ENCODE measurements at regions not wholly inside any gene's neighbourhood (a gene's known extent, or its start where the extent isn't known, plus 50 kb on each side); places are given as distances from the start of the nearest gene placed in this dataset.
"Not testable (repeated sequence)": the region's sequence is repeated elsewhere in the genome, so short reads cannot be mapped to it uniquely, and the experiment has no call there.

DNA sequence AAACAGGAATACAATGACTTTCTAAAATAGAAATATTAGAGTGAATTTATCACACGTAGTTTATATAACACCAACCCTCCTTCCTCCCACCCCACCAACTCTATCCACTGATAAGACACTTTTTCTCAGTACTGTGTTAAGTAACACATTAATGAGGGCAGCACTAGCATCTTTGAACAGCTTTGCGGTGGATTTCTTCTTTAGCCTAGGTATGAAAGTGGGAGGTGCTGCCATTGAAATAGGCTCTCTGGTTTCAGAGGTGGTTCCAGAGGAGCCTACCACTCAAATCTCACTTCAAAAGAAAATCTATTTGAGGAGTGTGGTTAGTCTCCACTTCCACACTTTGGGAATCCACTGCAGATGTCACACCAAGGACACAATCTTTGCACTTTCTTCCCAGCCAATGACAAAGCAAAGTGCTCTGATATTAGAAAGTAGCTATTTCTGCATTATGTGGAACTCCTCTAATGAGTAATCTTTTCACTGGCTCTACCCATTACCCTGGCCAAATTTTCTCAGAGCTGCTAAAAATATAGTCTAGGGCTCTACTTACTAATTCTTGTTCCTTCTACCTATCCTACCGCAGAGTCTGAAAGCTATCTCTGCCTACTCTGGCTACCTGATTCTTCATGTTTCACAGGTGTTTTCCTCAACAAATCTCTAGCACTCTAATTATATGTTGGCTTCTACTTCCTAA is 1667.8 kb downstream of the MRPL39 start:
- ChIA-PET CTCF (ENCODE audit: partially characterized antibody) (no interaction called here), POLR2A (ENCODE audit: partially characterized antibody) (no interaction called here)
- Mint-ChIP-seq H3K27me3 (no peaks in the 10 kb centered on the region), H3K27ac (no peak overlapping the region), H3K4me3 (no peak overlapping the region), H3K9me3 (peaks cover 0 to 3% (median 0%) of the 10 kb centered on the region in 8 donors), H3K4me1 (no peaks in the 10 kb centered on the region), H3K36me3 (no peaks in the 10 kb centered on the region)
- no peaks in the 10 kb centered on the region for H3K27me3 ChIP-seq (ENCODE audit: insufficient read depth, low read length)
- no peaks in the 10 kb centered on the region for H3K36me3 ChIP-seq (ENCODE audit: insufficient read depth, low read length)
- DNase-seq = no peak
- H3K4me1 ChIP-seq (ENCODE audit: insufficient read depth, low read length) = no peaks in the 10 kb centered on the region
- intact Hi-C loops (cut with micrococcal nuclease) = no loop called here
- no peaks in the 10 kb centered on the region for H3K9me3 ChIP-seq (ENCODE audit: control insufficient read depth in 1 of 2, low read length in 2 of 2)
- no peak overlapping the region for H3K27ac ChIP-seq (ENCODE audit: low read depth, low read length)
- H3K4me3 ChIP-seq (ENCODE audit: low read length in 2 of 2) = no peak overlapping the region

GRCh38 chr21:23936991-23937390 is 1670.3 kb downstream of the MRPL39 start:
- Mint-ChIP-seq H3K36me3 (no peaks in the 10 kb centered on the region), H3K27me3 (no peaks in the 10 kb centered on the region), H3K9me3 (peaks cover 0 to 2% (median 0%) of the 10 kb centered on the region in 8 donors), H3K27ac (no peak overlapping the region), H3K4me1 (no peaks in the 10 kb centered on the region), H3K4me3 (no peak overlapping the region)
- Histone ChIP-seq H3K9me3 (ENCODE audit: control insufficient read depth in 1 of 2, low read length in 2 of 2) (no peaks in the 10 kb centered on the region), H3K4me1 (ENCODE audit: insufficient read depth, low read length) (no peaks in the 10 kb centered on the region), H3K4me3 (ENCODE audit: low read length in 2 of 2) (no peak overlapping the region), H3K36me3 (ENCODE audit: insufficient read depth, low read length) (no peaks in the 10 kb centered on the region), H3K27ac (ENCODE audit: low read depth, low read length) (no peak overlapping the region), H3K27me3 (ENCODE audit: insufficient read depth, low read length) (no peaks in the 10 kb centered on the region)
- intact Hi-C loops (cut with micrococcal nuclease) = no loop called here
- CTCF ChIA-PET (ENCODE audit: partially characterized antibody) = no interaction called here
- POLR2A ChIA-PET (ENCODE audit: partially characterized antibody) = no interaction called here
- DNase-seq = no peak

- H3K27me3 Mint-ChIP-seq = no peaks in the 10 kb centered on the region
- no peak for DNase-seq
- H3K9me3 Mint-ChIP-seq = peaks cover 0 to 2% (median 0%) of the 10 kb centered on the region in 8 donors
- ChIA-PET CTCF (ENCODE audit: partially characterized antibody) (interaction anchor here (1.1 kb wide), 1 partner anchor 32 kb away, joined by 3 read pairs; no protein-coding TSS in a partner anchor), POLR2A (ENCODE audit: partially characterized antibody) (no interaction called here)
- Histone ChIP-seq H3K27me3 (ENCODE audit: insufficient read depth, low read length) (no peaks in the 10 kb centered on the region), H3K27ac (ENCODE audit: low read depth, low read length) (no peak overlapping the region), H3K4me1 (ENCODE audit: insufficient read depth, low read length) (no peaks in the 10 kb centered on the region), H3K9me3 (ENCODE audit: control insufficient read depth in 1 of 2, low read length in 2 of 2) (no peaks in the 10 kb centered on the region), H3K4me3 (ENCODE audit: low read length in 2 of 2) (no peak overlapping the region), H3K36me3 (ENCODE audit: insufficient read depth, low read length) (no peaks in the 10 kb centered on the region)
- no peaks in the 10 kb centered on the region for H3K4me1 Mint-ChIP-seq
- H3K36me3 Mint-ChIP-seq = no peaks in the 10 kb centered on the region
- intact Hi-C loops (cut with micrococcal nuclease) = no loop called here
- no peak overlapping the region for H3K4me3 Mint-ChIP-seq
- no peak overlapping the region for H3K27ac Mint-ChIP-seq
Measured at GRCh38 chr21:23936224-23936623, 1671.1 kb downstream of the MRPL39 start.

DNA sequence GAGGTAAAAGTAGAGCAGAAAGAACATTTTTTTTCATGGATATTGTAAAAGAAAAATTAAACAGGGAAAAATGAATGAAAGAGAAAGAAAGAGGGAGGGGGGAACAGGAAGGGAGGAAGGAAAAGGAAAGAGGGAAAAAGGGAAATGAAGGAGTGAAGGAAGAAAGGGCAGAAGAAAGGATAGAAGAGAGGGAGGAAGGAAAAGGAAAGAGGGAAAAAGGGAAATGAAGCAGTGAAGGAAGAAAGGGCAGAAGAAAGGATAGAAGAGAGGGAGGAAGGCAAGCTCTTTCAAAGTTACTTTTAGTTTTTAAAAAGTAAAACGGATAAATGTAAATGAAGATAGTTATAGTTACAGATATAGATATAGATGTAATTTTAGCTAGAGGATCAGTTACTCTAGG is 1676.7 kb downstream of the MRPL39 start:
- CTCF ChIA-PET (ENCODE audit: partially characterized antibody) = no interaction called here
- Mint-ChIP-seq H3K27ac (no peak overlapping the region), H3K4me3 (no peak overlapping the region), H3K9me3 (peaks cover 0 to 2% (median 0%) of the 10 kb centered on the region in 8 donors), H3K27me3 (no peaks in the 10 kb centered on the region), H3K36me3 (no peaks in the 10 kb centered on the region), H3K4me1 (no peaks in the 10 kb centered on the region)
- no peak for DNase-seq
- Histone ChIP-seq H3K36me3 (ENCODE audit: insufficient read depth, low read length) (no peaks in the 10 kb centered on the region), H3K4me3 (ENCODE audit: low read length in 2 of 2) (no peak overlapping the region), H3K27me3 (ENCODE audit: insufficient read depth, low read length) (no peaks in the 10 kb centered on the region), H3K9me3 (ENCODE audit: control insufficient read depth in 1 of 2, low read length in 2 of 2) (no peaks in the 10 kb centered on the region), H3K4me1 (ENCODE audit: insufficient read depth, low read length) (no peaks in the 10 kb centered on the region), H3K27ac (ENCODE audit: low read depth, low read length) (no peak overlapping the region)
- POLR2A ChIA-PET (ENCODE audit: partially characterized antibody) = no interaction called here
- intact Hi-C loops (cut with micrococcal nuclease) = no loop called here

DNA sequence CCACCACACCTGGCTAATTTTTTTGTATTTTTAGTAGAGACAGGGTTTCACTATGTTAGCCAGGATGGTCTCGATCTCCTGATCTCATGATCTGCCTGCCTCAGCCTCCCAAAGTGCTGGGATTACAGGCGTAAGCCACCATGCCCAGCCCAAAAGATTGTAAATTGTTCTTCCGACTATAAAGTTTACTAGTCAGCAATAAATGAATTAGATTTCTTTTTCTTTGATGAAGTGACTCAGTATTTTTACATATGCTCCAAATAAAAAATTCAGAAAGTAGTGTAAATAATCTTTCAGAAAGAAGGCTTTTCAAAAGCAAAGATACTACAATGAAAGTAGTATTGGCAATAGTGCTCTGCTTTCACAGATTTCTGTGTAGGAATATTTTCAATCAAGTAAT is 1680.9 kb downstream of the MRPL39 start:
- H3K36me3 Mint-ChIP-seq; intact Hi-C loops (cut with micrococcal nuclease); H3K27ac ChIP-seq (ENCODE audit: low read depth, low read length); H3K36me3 ChIP-seq (ENCODE audit: insufficient read depth, low read length); H3K9me3 Mint-ChIP-seq; H3K27me3 Mint-ChIP-seq; H3K9me3 ChIP-seq (ENCODE audit: control insufficient read depth in 1 of 2, low read length in 2 of 2); DNase-seq; H3K27me3 ChIP-seq (ENCODE audit: insufficient read depth, low read length); H3K27ac Mint-ChIP-seq; H3K4me3 Mint-ChIP-seq; POLR2A ChIA-PET (ENCODE audit: partially characterized antibody); H3K4me3 ChIP-seq (ENCODE audit: low read length in 2 of 2): not testable (repeated sequence)
- peaks cover 11% of the 10 kb centered on the region for H3K4me1 ChIP-seq (ENCODE audit: insufficient read depth, low read length)
- peaks cover 9 to 19% (median 10%) of the 10 kb centered on the region in 4 donors for H3K4me1 Mint-ChIP-seq
- CTCF ChIA-PET (ENCODE audit: partially characterized antibody) = interaction anchor here (1.6 kb wide), 1 partner anchor 69 kb away, joined by 3 read pairs; no protein-coding TSS in a partner anchor

GRCh38 chr21:23921670-23922418 is 1685.4 kb downstream of the MRPL39 start:
- DNase-seq = no peak
- CTCF ChIA-PET (ENCODE audit: partially characterized antibody) = no interaction called here
- peak overlapping the region in 2 of 7 donors; percentile 26 to 62 for H3K27ac Mint-ChIP-seq

DNA sequence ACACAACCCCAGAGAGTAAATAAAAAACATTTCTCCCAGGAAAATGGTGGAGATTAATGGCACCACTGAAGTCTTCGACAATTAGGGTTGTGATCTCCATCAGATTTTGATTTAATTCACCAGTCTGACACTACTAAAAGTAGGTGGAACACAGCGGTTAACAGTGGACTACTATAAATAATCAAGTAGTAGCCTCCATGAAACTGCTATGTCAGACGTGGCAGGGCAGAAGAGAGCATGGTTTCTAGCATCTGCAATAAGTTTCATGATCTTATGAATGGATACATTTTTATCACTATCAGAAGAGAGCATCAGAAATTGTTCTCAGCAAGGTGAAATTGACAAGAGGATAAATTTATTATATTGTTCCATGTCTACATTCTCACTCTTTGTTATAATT is 1706.6 kb downstream of the MRPL39 start:
- Mint-ChIP-seq H3K27ac (no peak overlapping the region), H3K4me1 (no peaks in the 10 kb centered on the region), H3K27me3 (no peaks in the 10 kb centered on the region), H3K36me3 (no peaks in the 10 kb centered on the region), H3K4me3 (no peak overlapping the region), H3K9me3 (peaks cover 0 to 7% (median under 1%) of the 10 kb centered on the region in 8 donors)
- no peaks in the 10 kb centered on the region for H3K4me1 ChIP-seq (ENCODE audit: insufficient read depth, low read length)
- no peak overlapping the region for H3K27ac ChIP-seq (ENCODE audit: low read depth, low read length)
- no peaks in the 10 kb centered on the region for H3K9me3 ChIP-seq (ENCODE audit: control insufficient read depth in 1 of 2, low read length in 2 of 2)
- intact Hi-C loops (cut with micrococcal nuclease) = no loop called here
- no peak for DNase-seq
- H3K36me3 ChIP-seq (ENCODE audit: insufficient read depth, low read length) = no peaks in the 10 kb centered on the region
- no peak overlapping the region for H3K4me3 ChIP-seq (ENCODE audit: low read length in 2 of 2)
- no peaks in the 10 kb centered on the region for H3K27me3 ChIP-seq (ENCODE audit: insufficient read depth, low read length)
- ChIA-PET POLR2A (ENCODE audit: partially characterized antibody) (no interaction called here), CTCF (ENCODE audit: partially characterized antibody) (no interaction called here)

More at GRCh38 chr21:23921670-23922418, 1685.4 kb downstream of the MRPL39 start:
- no peak overlapping the region for H3K27ac ChIP-seq (ENCODE audit: low read depth, low read length)
- no peaks in the 10 kb centered on the region for H3K9me3 Mint-ChIP-seq
- intact Hi-C loops (cut with micrococcal nuclease) = no loop called here
- H3K4me3 Mint-ChIP-seq = peak overlapping the region in 5 of 8 donors; percentile 23 to 66 (median 35)
- H3K36me3 ChIP-seq (ENCODE audit: insufficient read depth, low read length) = no peaks in the 10 kb centered on the region
- peaks cover 11 to 21% (median 12%) of the 10 kb centered on the region in 4 donors for H3K4me1 Mint-ChIP-seq
- H3K27me3 ChIP-seq (ENCODE audit: insufficient read depth, low read length) = no peaks in the 10 kb centered on the region
- POLR2A ChIA-PET (ENCODE audit: partially characterized antibody) = no interaction called here
- H3K4me3 ChIP-seq (ENCODE audit: low read length in 2 of 2) = no peak overlapping the region
- no peaks in the 10 kb centered on the region for H3K27me3 Mint-ChIP-seq
- H3K36me3 Mint-ChIP-seq = no peaks in the 10 kb centered on the region
- H3K4me1 ChIP-seq (ENCODE audit: insufficient read depth, low read length) = peaks cover 11% of the 10 kb centered on the region
- no peaks in the 10 kb centered on the region for H3K9me3 ChIP-seq (ENCODE audit: control insufficient read depth in 1 of 2, low read length in 2 of 2)

All from CD4-positive, alpha-beta memory T cell (primary cell).